ENCODE measurements at regions not wholly inside any gene's neighbourhood (a gene's known extent, or its start where the extent isn't known, plus 50 kb on each side); places are given as distances from the start of the nearest gene placed in this dataset.

GRCh38 chr6:3608159-3608558 is 143.4 kb downstream of the PXDC1 start:
- Histone ChIP-seq H3K27me3 (replicated peaks; ENCODE audit: insufficient read depth) (no peaks in the 10 kb centered on the region), H3K4me2 (ENCODE audit: unreplicated experiment) (no peak overlapping the region), H3K36me3 (ENCODE audit: low read depth) (no peaks in the 10 kb centered on the region), H3K79me2 (ENCODE audit: insufficient read depth) (no peaks in the 10 kb centered on the region), H3K9me3 (ENCODE audit: low read depth) (no peaks in the 10 kb centered on the region), H2AFZ (no peak overlapping the region), H3K9me2 (ENCODE audit: insufficient read depth) (no peaks in the 10 kb centered on the region), H3K4me1 (ENCODE audit: insufficient read depth) (peaks cover 17% of the 10 kb centered on the region), H3K27ac (no peak overlapping the region), H4K20me1 (ENCODE audit: insufficient read depth) (no peaks in the 10 kb centered on the region), H3K9ac (no peak overlapping the region), H3F3A (ENCODE audit: insufficient read depth) (peaks cover 18% of the 10 kb centered on the region), H3K4me3 (no peak overlapping the region)
- no peak for DNase-seq
- in situ Hi-C loops (cut with MboI), result no loop called here
- WGBS, 2 experiments (ENCODE audit: low coverage in 1 of 2, low lambda C conversion rate in 2 of 2, missing lambda C conversion rate in 2 of 2), result 95 to 99% methylated on average over 10 of the region's 10 CpGs
- no peak for TF ChIP-seq EZH2 (IDR thresholded peaks at IDR 0.05; ENCODE audit: insufficient read depth, poor library complexity, severe bottlenecking)
- no peak for TF ChIP-seq EZH2phosphoT487 (IDR thresholded peaks at IDR 0.05; ENCODE audit: insufficient read depth, low read depth)

GRCh38 chr6:3607599-3607998 is 143.9 kb downstream of the PXDC1 start:
- in situ Hi-C loops (cut with MboI), result no loop called here
- 89 to 92% methylated on average over 8 of the region's 8 CpGs for WGBS, 2 experiments (ENCODE audit: low coverage in 1 of 2, low lambda C conversion rate in 2 of 2, missing lambda C conversion rate in 2 of 2)
- H3K79me2 ChIP-seq (ENCODE audit: insufficient read depth), result no peaks in the 10 kb centered on the region

GRCh38 chr6:3607171-3607570 is 144.3 kb downstream of the PXDC1 start:
- in situ Hi-C loops (cut with MboI), result no loop called here
- Histone ChIP-seq H3K9ac (no peak overlapping the region), H2AFZ (no peak overlapping the region), H3K4me1 (ENCODE audit: insufficient read depth) (peaks cover 8% of the 10 kb centered on the region), H3K4me2 (ENCODE audit: unreplicated experiment) (no peak overlapping the region), H3K9me3 (ENCODE audit: low read depth) (no peaks in the 10 kb centered on the region), H3K9me2 (ENCODE audit: insufficient read depth) (no peaks in the 10 kb centered on the region), H3K79me2 (ENCODE audit: insufficient read depth) (no peaks in the 10 kb centered on the region), H3K4me3 (no peak overlapping the region), H3F3A (ENCODE audit: insufficient read depth) (peaks cover 8% of the 10 kb centered on the region), H3K27ac (no peak overlapping the region), H3K36me3 (ENCODE audit: low read depth) (no peaks in the 10 kb centered on the region), H4K20me1 (ENCODE audit: insufficient read depth) (no peaks in the 10 kb centered on the region), H3K27me3 (replicated peaks; ENCODE audit: insufficient read depth) (no peaks in the 10 kb centered on the region)
- no peak for DNase-seq
- TF ChIP-seq EZH2 (IDR thresholded peaks at IDR 0.05; ENCODE audit: insufficient read depth, poor library complexity, severe bottlenecking) (no peak), EZH2phosphoT487 (IDR thresholded peaks at IDR 0.05; ENCODE audit: insufficient read depth, low read depth) (no peak)
- 99 to 100% methylated on average over 4 of the region's 4 CpGs for WGBS, 2 experiments (ENCODE audit: low coverage in 1 of 2, low lambda C conversion rate in 2 of 2, missing lambda C conversion rate in 2 of 2)

More at GRCh38 chr6:3607599-3607998, 143.9 kb downstream of the PXDC1 start:
- Histone ChIP-seq H4K20me1 (ENCODE audit: insufficient read depth) (no peaks in the 10 kb centered on the region), H3F3A (ENCODE audit: insufficient read depth) (peaks cover 12% of the 10 kb centered on the region), H2AFZ (no peak overlapping the region), H3K9me3 (ENCODE audit: low read depth) (no peaks in the 10 kb centered on the region), H3K9ac (no peak overlapping the region), H3K36me3 (ENCODE audit: low read depth) (no peaks in the 10 kb centered on the region), H3K4me2 (ENCODE audit: unreplicated experiment) (no peak overlapping the region), H3K4me3 (no peak overlapping the region), H3K27ac (no peak overlapping the region), H3K4me1 (ENCODE audit: insufficient read depth) (peaks cover 12% of the 10 kb centered on the region), H3K27me3 (replicated peaks; ENCODE audit: insufficient read depth) (no peaks in the 10 kb centered on the region), H3K9me2 (ENCODE audit: insufficient read depth) (no peaks in the 10 kb centered on the region)
- DNase-seq, result no peak
- TF ChIP-seq EZH2phosphoT487 (IDR thresholded peaks at IDR 0.05; ENCODE audit: insufficient read depth, low read depth) (no peak), EZH2 (IDR thresholded peaks at IDR 0.05; ENCODE audit: insufficient read depth, poor library complexity, severe bottlenecking) (no peak)

GRCh38 chr6:3603340-3604130 is 146.7 kb upstream of the SLC22A23 start:
- Histone ChIP-seq H3K9me2 (ENCODE audit: insufficient read depth) (no peaks in the 10 kb centered on the region), H3K27me3 (replicated peaks; ENCODE audit: insufficient read depth) (no peaks in the 10 kb centered on the region), H4K20me1 (ENCODE audit: insufficient read depth) (no peaks in the 10 kb centered on the region), H3K9me3 (ENCODE audit: low read depth) (no peaks in the 10 kb centered on the region), H3K9ac (no peak overlapping the region), H3K4me1 (ENCODE audit: insufficient read depth) (no peaks in the 10 kb centered on the region), H3K4me2 (ENCODE audit: unreplicated experiment) (no peak overlapping the region), H3F3A (ENCODE audit: insufficient read depth) (no peaks in the 10 kb centered on the region), H3K27ac (no peak overlapping the region), H3K36me3 (ENCODE audit: low read depth) (no peaks in the 10 kb centered on the region), H2AFZ (no peak overlapping the region), H3K4me3 (no peak overlapping the region), H3K79me2 (ENCODE audit: insufficient read depth) (no peaks in the 10 kb centered on the region)
- in situ Hi-C loops (cut with MboI), result no loop called here
- DNase-seq, result peak; percentile 13
- 94 to 95% methylated on average over 5 of the region's 5 CpGs for WGBS, 2 experiments (ENCODE audit: low coverage in 1 of 2, low lambda C conversion rate in 2 of 2, missing lambda C conversion rate in 2 of 2)
- TF ChIP-seq EZH2 (IDR thresholded peaks at IDR 0.05; ENCODE audit: insufficient read depth, poor library complexity, severe bottlenecking), result no peak
- TF ChIP-seq EZH2phosphoT487 (IDR thresholded peaks at IDR 0.05; ENCODE audit: insufficient read depth, low read depth), result no peak

All from GM23248 (cell line).